ENCODE measurements at regions not wholly inside any gene's neighbourhood (a gene's known extent, or its start where the extent isn't known, plus 50 kb on each side); places are given as distances from the start of the nearest gene placed in this dataset.

DNA sequence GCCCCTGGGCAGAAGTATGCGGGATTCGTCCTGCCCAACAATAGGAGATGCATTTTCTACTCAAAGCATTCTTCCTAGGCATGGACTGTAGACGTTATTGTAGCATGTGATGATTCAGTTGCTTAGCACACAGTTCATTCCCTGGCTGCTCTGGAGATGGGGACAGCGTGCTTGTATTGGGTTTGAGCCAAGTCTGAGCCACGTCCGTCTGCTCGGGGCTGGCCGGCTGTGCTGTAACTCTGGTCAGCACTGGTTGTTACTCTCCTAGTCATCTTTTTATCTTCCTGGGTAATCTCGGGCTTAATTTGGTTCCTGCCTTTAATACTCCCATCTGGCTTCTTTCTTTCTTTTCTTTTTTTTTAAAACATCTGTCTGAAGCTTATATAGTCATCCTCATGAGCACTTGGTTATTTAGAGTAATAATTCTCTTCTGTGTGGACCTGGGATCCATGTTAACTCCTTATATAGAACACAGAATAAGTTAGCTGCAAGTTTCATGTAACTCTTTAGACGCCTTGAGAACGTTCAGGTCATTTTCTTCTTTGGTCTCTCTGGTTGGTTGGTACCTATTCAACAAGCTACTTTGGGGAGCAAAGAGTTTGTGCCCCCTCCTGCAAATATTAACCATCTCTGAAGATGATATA, 118.8 kb upstream of the RPS23 start:
- Histone ChIP-seq H3K36me3 (replicated peaks) (no peaks in the 10 kb centered on the region), H3K4me3 (no peak overlapping the region), H3K4me1 (no peaks in the 10 kb centered on the region), H3K27me3 (ENCODE audit: low read depth) (peaks cover 7% of the 10 kb centered on the region), H3K9me3 (no peaks in the 10 kb centered on the region)
- no peak for DNase-seq (ENCODE audit: low spot score in 2 of 2)
- in situ Hi-C loops (cut with MboI; ENCODE audit: low sequenced_read_pairs) = no loop called here

DNA sequence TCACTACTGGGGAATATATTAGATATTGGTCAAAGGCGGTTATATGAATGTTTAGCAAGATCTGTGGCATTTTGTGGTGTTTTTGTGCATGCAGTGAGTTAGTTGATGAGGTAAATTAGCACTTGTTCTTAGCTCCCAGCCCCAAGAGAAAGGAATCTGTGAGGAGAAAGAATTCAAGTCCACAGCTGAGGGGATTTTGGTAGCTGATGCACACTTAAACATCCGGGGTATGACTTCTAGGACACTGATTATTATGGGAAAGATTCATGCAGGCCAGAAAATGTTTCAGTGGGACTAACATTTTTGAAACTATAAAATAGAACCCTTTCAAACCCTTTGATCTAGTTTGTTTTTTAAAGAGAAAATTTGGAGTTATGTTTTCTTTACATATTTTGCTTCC, 118.2 kb upstream of the RPS23 start:
- in situ Hi-C loops (cut with MboI; ENCODE audit: low sequenced_read_pairs) = no loop called here
- H3K9me3 ChIP-seq = no peaks in the 10 kb centered on the region
- H3K4me3 ChIP-seq = no peak overlapping the region
- peaks cover 7% of the 10 kb centered on the region; the same call in 1 of the 2 replicates for H3K27me3 ChIP-seq (ENCODE audit: low read depth)
- no peak for DNase-seq (ENCODE audit: low spot score in 2 of 2)
- no peaks in the 10 kb centered on the region for H3K36me3 ChIP-seq (replicated peaks)
- no peaks in the 10 kb centered on the region for H3K4me1 ChIP-seq

DNA sequence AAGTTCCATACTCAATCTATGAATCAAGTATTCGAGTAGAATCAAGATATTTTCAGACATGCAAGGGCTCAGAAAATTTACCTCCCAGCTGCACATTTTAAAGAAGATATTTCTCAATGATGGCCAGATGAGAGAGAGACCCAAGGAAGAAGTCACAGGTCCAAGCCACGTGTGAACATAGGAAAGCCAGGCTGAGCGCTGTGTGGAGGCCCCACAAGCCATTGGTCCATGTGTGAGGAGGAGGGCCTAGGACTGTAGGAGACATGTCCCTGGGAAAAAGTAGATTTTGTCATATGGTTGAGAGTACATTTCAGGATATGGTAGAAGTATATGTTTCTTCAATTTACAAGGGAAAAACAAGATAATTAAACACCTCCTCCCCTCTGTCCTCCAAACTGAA, 115.8 kb upstream of the RPS23 start:
- Histone ChIP-seq H3K4me3 (no peak overlapping the region), H3K4me1 (no peaks in the 10 kb centered on the region), H3K36me3 (replicated peaks) (no peaks in the 10 kb centered on the region), H3K9me3 (no peaks in the 10 kb centered on the region), H3K27me3 (ENCODE audit: low read depth) (peaks cover 6% of the 10 kb centered on the region; the same call in 1 of the 2 replicates)
- in situ Hi-C loops (cut with MboI; ENCODE audit: low sequenced_read_pairs) = no loop called here
- no peak for DNase-seq (ENCODE audit: low spot score in 2 of 2)

DNA sequence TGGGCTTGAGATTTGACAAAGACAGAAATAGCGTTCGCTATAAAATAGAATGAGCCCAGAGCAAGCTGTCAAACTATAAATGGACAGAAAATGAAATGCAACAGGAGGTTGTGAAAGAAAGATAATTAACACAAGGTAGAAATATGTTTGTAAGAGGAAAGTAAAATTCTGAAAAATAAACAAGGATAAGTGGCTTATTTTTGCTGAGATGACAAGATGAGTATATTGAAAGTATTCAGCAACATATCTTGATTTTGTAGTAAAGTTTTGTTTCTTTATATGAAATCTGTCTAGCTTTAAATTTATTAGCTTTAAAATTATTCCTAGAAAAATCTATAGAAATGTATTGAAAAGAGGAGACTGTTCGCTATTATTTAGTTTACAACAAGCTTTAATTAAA, 111.9 kb upstream of the RPS23 start:
- H3K4me3 ChIP-seq = no peak overlapping the region
- H3K9me3 ChIP-seq = no peaks in the 10 kb centered on the region
- in situ Hi-C loops (cut with MboI; ENCODE audit: low sequenced_read_pairs) = no loop called here
- peaks cover 4% of the 10 kb centered on the region; the same call in 1 of the 2 replicates for H3K27me3 ChIP-seq (ENCODE audit: low read depth)
- H3K4me1 ChIP-seq = no peaks in the 10 kb centered on the region
- DNase-seq (ENCODE audit: low spot score in 2 of 2) = no peak
- no peaks in the 10 kb centered on the region for H3K36me3 ChIP-seq (replicated peaks)

- in situ Hi-C loops (cut with MboI; ENCODE audit: low sequenced_read_pairs) = no loop called here
These were observed 111.2 kb upstream of the RPS23 start for GRCh38 chr5:82389347-82389746.

GRCh38 chr5:82388181-82388580, 110.0 kb upstream of the RPS23 start:
- H3K27me3 ChIP-seq (ENCODE audit: low read depth) = no peaks in the 10 kb centered on the region
- DNase-seq (ENCODE audit: low spot score in 2 of 2) = no peak
- H3K4me3 ChIP-seq = no peak overlapping the region
- in situ Hi-C loops (cut with MboI; ENCODE audit: low sequenced_read_pairs) = no loop called here
- H3K9me3 ChIP-seq = no peaks in the 10 kb centered on the region
- no peaks in the 10 kb centered on the region for H3K36me3 ChIP-seq (replicated peaks)
- H3K4me1 ChIP-seq = no peaks in the 10 kb centered on the region

More at GRCh38 chr5:82389347-82389746, 111.2 kb upstream of the RPS23 start:
- no peak for DNase-seq (ENCODE audit: low spot score in 2 of 2)
- Histone ChIP-seq H3K36me3 (replicated peaks) (no peaks in the 10 kb centered on the region), H3K9me3 (no peaks in the 10 kb centered on the region), H3K4me3 (no peak overlapping the region), H3K4me1 (no peaks in the 10 kb centered on the region), H3K27me3 (ENCODE audit: low read depth) (no peaks in the 10 kb centered on the region)

DNA sequence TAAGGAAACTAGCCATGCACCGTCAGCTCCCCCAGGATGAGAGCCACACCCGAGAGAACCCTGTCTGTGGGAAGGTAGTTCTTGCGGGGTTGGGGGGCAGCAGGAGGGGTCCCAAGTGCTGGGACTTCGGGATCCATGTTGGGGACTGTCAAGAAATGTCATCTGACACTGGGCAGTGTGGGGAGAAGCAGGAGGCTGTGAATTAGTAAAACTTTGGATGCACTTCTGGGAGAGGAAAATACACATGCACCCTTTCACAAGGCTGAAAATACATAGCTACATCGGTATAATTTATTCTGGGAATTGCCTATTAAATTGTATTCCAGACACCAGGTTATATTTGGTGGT, 109.6 kb upstream of the RPS23 start:
- Histone ChIP-seq H3K27me3 (ENCODE audit: low read depth) (no peaks in the 10 kb centered on the region), H3K36me3 (replicated peaks) (no peaks in the 10 kb centered on the region), H3K4me3 (no peak overlapping the region), H3K9me3 (no peaks in the 10 kb centered on the region), H3K4me1 (no peaks in the 10 kb centered on the region)
- DNase-seq (ENCODE audit: low spot score in 2 of 2) = no peak
- in situ Hi-C loops (cut with MboI; ENCODE audit: low sequenced_read_pairs) = no loop called here

- Histone ChIP-seq H3K4me3 (no peak overlapping the region), H3K9me3 (no peaks in the 10 kb centered on the region), H3K4me1 (no peaks in the 10 kb centered on the region), H3K36me3 (replicated peaks) (no peaks in the 10 kb centered on the region), H3K27me3 (ENCODE audit: low read depth) (no peaks in the 10 kb centered on the region)
- in situ Hi-C loops (cut with MboI; ENCODE audit: low sequenced_read_pairs) = no loop called here
- DNase-seq (ENCODE audit: low spot score in 2 of 2) = no peak
These were observed 109.1 kb upstream of the RPS23 start for GRCh38 chr5:82387001-82387818.

DNA sequence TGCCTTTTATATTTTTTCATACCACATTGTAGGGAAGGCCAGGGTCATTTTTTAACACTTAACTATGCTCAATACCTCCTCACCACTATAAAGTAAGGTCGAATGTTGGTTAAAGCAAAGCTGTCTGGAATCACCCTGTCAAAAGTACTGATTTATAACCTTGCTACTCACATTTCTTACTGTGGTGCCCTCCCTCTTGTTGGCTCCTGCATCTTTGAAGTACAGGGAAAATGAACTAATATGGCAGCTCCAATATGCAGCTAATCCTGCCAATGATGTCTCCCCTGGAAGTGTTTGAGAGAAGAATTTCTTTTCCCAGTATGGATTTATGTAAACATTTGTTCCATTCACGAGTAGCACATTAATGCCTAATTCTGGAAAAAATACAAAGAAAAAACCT, 108.4 kb upstream of the RPS23 start:
- in situ Hi-C loops (cut with MboI; ENCODE audit: low sequenced_read_pairs) = no loop called here
- no peaks in the 10 kb centered on the region for H3K9me3 ChIP-seq
- H3K27me3 ChIP-seq (ENCODE audit: low read depth) = no peaks in the 10 kb centered on the region
- DNase-seq (ENCODE audit: low spot score in 2 of 2) = no peak
- no peak overlapping the region for H3K4me3 ChIP-seq
- no peaks in the 10 kb centered on the region for H3K36me3 ChIP-seq (replicated peaks)
- H3K4me1 ChIP-seq = no peaks in the 10 kb centered on the region

- no peaks in the 10 kb centered on the region for H3K27me3 ChIP-seq (ENCODE audit: low read depth)
- no peak overlapping the region for H3K4me3 ChIP-seq
- no peak for DNase-seq (ENCODE audit: low spot score in 2 of 2)
- in situ Hi-C loops (cut with MboI; ENCODE audit: low sequenced_read_pairs) = no loop called here
- no peaks in the 10 kb centered on the region for H3K9me3 ChIP-seq
- H3K36me3 ChIP-seq (replicated peaks) = no peaks in the 10 kb centered on the region
- no peaks in the 10 kb centered on the region for H3K4me1 ChIP-seq
These were observed 106.0 kb upstream of the RPS23 start for GRCh38 chr5:82384034-82384750.

DNA sequence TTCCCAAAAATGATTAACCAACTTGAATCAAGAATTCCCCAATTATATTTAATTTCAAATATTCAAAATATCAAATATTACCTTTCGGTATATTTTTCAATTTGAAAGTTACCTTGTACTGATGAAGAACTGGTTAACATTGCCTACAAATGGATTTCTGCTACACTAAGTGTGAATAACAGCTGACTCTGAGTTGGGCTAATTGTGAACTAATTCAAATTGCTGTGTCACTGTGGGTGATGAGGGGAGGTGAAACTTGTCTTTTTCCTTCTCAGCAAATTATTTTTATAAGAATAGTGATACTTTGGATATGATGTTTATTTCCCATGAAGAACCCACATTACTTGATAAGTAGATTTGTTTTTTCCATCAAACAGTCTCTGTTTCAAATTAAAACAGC, 103.4 kb upstream of the RPS23 start:
- DNase-seq (ENCODE audit: low spot score in 2 of 2) = no peak
- H3K4me1 ChIP-seq = no peaks in the 10 kb centered on the region
- in situ Hi-C loops (cut with MboI; ENCODE audit: low sequenced_read_pairs) = no loop called here
- no peaks in the 10 kb centered on the region for H3K9me3 ChIP-seq
- H3K4me3 ChIP-seq = no peak overlapping the region
- H3K36me3 ChIP-seq (replicated peaks) = no peaks in the 10 kb centered on the region
- H3K27me3 ChIP-seq (ENCODE audit: low read depth) = no peaks in the 10 kb centered on the region

- DNase-seq (ENCODE audit: low spot score in 2 of 2) = no peak
- Histone ChIP-seq H3K27me3 (ENCODE audit: low read depth) (no peaks in the 10 kb centered on the region; the same call in 1 of the 2 replicates), H3K9me3 (no peaks in the 10 kb centered on the region), H3K4me1 (no peaks in the 10 kb centered on the region), H3K4me3 (no peak overlapping the region), H3K36me3 (replicated peaks) (no peaks in the 10 kb centered on the region)
- in situ Hi-C loops (cut with MboI; ENCODE audit: low sequenced_read_pairs) = no loop called here
These were observed 98.2 kb upstream of the RPS23 start for GRCh38 chr5:82376307-82376706.

- in situ Hi-C loops (cut with MboI; ENCODE audit: low sequenced_read_pairs) = no loop called here
- Histone ChIP-seq H3K27me3 (ENCODE audit: low read depth) (no peaks in the 10 kb centered on the region; the same call in 1 of the 2 replicates), H3K4me1 (no peaks in the 10 kb centered on the region), H3K36me3 (replicated peaks) (no peaks in the 10 kb centered on the region), H3K4me3 (no peak overlapping the region), H3K9me3 (no peaks in the 10 kb centered on the region)
- no peak for DNase-seq (ENCODE audit: low spot score in 2 of 2)
These were observed 97.5 kb upstream of the RPS23 start for GRCh38 chr5:82375488-82376244.
